Peyer's patch (tissue), 4 donors: ENCODE measurements at regions not wholly inside any gene's neighbourhood (a gene's known extent, or its start where the extent isn't known, plus 50 kb on each side); places are given as distances from the start of the nearest gene placed in this dataset.

Source experiments
- POLR2A ChIP-seq, 2 donors: fragments of 450-650 bp; IDR thresholded peaks; one replicate each; pipeline ENCODE4 v1.5.1; 2017; ENCODE audit warnings: antibody characterized with exemption in 2 of 2, mild to moderate bottlenecking in 2 of 2, moderate library complexity in 2 of 2
- TF ChIP-seq, protein P1 (sequence below), 6 experiments: fragments of 450-650 bp in 4 of 6; fragments of 200-600 bp in 2 of 6; sonication (generic) in 1 of 6; IDR thresholded peaks; one replicate each; pipeline ENCODE4 v1.5.1; 2017 to 2019; ENCODE audit warnings: antibody characterized with exemption in 6 of 6, mild to moderate bottlenecking in 3 of 6, moderate library complexity in 1 of 6

DNA sequence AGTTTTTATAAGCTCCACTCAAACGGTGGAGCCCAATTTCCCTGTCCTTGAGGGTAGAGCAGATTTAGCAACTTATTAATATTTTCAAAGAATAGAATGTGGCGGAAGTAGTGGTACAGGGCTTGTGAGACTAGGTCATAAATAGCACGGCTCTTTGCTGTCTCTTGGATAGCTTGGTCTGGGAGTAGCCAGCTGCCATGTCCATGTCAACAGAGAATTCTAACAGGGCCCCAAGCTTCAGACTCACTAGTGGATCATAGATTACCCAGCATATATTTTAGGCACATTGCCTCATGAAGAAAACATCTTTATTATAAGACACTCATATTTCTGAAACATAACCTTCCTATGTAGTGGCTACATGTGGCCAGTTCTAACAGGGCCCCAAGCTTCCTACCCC is 755.7 kb downstream of the HDGFL1 start:
- no peak for TF ChIP-seq POLR2A (IDR thresholded peaks at IDR 0.05)
- TF ChIP-seq, protein P1, sequence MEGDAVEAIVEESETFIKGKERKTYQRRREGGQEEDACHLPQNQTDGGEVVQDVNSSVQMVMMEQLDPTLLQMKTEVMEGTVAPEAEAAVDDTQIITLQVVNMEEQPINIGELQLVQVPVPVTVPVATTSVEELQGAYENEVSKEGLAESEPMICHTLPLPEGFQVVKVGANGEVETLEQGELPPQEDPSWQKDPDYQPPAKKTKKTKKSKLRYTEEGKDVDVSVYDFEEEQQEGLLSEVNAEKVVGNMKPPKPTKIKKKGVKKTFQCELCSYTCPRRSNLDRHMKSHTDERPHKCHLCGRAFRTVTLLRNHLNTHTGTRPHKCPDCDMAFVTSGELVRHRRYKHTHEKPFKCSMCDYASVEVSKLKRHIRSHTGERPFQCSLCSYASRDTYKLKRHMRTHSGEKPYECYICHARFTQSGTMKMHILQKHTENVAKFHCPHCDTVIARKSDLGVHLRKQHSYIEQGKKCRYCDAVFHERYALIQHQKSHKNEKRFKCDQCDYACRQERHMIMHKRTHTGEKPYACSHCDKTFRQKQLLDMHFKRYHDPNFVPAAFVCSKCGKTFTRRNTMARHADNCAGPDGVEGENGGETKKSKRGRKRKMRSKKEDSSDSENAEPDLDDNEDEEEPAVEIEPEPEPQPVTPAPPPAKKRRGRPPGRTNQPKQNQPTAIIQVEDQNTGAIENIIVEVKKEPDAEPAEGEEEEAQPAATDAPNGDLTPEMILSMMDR (IDR thresholded peaks at IDR 0.05) = no peak
